NCI-H128 (cell line): ENCODE measurements at regions not wholly inside any gene's neighbourhood (a gene's known extent, or its start where the extent isn't known, plus 50 kb on each side); places are given as distances from the start of the nearest gene placed in this dataset.
"Not testable (repeated sequence)": the region's sequence is repeated elsewhere in the genome, so short reads cannot be mapped to it uniquely, and the experiment has no call there.

ENCODE experiments used
- DNase-seq: peaks from one replicate; lab custom pipeline; 2025; ENCODE audit not compliant: unreplicated experiment; lab: John Stamatoyannopoulos, UW

DNA sequence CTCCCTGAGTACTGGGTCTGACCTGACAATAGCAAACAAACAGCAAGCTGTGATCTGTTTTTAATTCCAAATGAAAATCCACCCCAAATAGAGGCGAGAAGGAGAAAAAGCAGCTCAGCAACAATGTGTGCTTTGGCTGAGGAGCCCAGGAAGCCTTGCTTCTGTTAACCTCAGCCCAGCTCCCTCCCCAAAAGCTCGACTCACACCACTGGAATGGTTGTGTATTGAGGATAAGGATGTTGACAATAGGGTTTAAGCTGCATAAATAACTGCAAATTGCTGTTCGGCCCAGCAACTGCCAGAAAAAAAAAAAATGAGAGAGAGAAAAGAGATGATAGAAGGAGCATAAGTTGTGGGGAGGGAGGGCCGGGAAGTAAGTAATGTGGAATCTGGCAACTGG lies 104.0 kb upstream of the TBC1D5 start:
- DNase-seq = no peak

DNA sequence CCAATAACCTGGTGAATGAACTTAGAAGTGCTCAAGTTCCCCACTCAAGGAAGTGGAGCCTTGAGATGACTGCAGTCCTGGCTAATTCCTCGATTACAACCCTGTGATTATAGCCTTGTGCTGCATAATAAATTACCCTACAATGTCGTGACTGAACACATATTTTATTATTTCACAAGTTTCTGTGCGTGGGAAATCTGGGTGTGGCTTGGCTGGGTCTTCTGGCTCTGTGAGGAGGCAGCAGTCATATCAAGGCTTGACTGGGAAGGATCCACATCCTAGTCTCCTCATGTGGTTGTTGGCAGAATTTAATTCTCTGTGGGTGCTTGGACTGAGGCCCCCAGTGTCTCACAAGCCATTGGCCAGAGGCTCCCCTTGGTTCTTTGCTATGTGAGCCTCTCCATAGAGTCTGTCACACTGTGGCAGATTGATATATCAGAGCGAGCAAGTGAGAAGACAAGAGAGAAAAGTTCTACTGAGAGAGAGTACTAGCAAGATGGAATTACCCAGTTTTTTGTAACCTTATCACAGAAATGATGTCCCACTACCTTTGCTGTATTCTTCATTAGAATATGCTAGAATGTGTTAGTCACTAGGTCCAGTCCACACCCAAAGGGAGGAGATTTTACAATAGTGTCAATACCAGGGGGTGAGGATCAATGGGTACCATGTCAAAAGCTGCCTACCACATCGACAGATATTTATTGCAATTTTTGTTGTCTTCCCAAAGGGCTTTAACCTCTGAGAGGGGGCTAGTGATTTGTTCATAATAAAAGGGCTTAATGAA lies 102.8 kb upstream of the TBC1D5 start:
- no peak for DNase-seq

GRCh38 chr3:17844236-17844635 lies 101.8 kb upstream of the TBC1D5 start:
- DNase-seq = no peak

DNA sequence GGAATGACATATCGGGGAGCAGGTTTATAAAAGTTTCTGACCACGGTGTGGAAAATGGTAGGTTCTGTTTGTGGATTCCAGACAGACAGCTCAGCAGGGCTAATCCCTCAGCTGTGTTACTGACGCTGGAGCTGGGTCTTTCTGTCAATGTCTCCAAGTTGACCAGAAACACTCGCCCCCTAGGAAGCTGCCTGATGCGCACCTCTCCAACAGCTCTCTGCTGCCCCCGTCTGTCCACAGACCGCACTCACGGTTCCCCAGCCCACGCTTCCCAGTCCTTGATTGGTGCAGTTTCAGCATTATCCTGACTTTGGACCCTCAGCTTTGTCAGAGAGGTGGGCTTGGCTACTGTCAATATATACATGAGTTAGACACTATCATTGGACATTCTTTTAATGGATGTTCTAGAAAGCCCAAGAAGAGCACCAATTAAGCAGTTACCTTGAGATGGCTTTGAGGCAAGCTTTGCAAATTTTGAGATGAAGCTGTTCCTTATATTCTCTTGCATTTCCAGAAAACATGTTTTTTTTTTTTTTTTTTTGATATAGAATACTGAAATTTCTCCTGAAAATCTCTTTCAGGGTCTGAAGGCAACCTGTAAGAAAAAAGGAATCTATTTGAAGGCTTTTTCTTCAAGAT lies 98.9 kb upstream of the TBC1D5 start:
- DNase-seq = no peak

- no peak for DNase-seq
These were observed 98.2 kb upstream of the TBC1D5 start for GRCh38 chr3:17840651-17841050.

GRCh38 chr3:17840126-17840525 lies 97.7 kb upstream of the TBC1D5 start:
- no peak for DNase-seq

DNA sequence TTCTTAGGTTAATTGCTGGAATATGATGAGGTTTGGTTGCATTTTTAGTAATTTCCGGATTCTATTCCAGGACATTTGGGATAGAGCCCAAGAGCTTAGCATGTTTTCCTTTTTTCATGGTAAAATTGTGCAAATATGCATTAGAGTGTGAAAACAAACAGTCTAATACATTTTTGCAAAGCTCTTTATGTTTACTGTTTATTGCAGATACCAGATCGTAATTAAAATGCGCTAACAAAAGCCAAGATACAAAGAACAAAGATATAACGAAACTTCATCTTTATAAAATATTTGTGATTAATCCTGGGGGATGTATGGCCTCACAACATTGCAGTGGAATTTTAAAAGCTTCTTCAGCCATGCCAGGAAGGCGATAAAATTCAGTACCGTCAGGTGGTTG lies 94.5 kb upstream of the TBC1D5 start:
- DNase-seq = no peak

DNA sequence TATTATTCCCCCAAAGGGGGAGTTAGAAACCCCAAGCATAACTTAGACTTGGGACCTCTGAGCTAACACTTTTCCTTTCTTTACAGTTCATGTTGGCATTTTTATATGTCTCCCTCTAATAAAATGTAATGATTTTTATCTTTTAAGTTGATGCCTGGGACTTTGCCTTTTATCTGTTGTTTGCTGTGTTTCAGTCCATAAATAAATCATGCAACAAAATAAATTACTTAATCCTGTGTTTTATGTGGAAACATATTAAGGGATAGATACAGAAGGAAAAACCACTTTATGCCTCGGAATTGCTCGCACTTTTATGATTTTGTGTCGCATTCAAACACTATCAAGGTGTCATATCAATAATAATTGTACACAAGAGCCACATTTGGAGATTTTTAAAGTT lies 93.7 kb upstream of the TBC1D5 start:
- DNase-seq = no peak

DNA sequence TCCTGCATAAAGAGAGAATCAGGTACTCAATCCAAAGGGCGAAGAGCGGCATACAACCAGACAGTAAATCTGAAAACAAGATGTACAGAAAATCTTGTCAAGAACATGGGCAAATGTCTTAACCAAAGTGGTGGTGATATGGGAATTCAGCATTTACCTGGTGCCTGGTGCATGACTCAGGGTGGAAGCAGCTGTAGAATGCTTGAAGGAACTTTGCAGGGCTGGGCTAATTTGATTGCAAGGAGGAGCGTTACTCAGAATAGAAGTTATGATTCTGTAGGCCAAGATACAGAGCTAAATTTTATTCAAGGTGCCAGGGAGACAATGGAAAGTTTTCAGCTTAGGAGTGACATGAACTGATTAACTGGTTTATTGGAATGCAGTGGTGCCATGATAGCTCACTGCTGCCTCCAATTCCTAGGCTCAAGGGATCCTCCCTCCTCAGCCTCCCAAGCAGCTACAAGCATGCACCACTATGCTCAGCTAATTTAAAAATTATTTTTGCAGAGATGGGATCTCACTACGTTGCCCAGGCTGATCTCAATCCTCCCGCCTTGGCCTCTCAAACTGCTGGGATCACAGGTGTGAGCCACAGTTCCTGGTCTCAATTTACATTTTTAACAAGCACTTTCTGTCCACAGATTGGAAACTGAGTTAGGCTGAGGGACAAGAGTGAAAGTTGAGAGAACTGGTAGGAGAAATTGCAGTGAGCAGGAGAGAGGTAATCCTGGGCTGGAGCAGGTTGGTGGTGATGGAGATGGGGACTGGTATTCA lies 91.5 kb upstream of the TBC1D5 start:
- DNase-seq = no peak

DNA sequence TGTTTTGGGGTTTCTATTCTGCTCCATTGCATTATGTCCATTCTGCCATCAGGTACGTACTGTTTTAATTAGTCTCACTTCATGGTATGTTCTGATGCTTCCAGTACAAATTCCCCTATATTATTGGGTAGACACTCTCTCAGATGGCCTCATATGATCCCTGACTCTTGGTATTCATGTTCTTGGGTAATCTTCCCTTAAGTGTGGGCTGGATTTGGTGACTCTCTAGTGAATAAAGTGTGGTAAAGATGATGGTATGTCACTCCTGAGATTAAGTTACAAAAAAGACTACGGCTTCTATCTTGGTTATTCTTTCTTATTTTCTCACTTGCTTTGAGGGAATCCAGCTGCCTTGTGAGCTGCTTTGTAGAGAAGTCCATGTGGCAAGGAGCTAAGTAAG lies 89.6 kb upstream of the TBC1D5 start:
- no peak for DNase-seq

DNA sequence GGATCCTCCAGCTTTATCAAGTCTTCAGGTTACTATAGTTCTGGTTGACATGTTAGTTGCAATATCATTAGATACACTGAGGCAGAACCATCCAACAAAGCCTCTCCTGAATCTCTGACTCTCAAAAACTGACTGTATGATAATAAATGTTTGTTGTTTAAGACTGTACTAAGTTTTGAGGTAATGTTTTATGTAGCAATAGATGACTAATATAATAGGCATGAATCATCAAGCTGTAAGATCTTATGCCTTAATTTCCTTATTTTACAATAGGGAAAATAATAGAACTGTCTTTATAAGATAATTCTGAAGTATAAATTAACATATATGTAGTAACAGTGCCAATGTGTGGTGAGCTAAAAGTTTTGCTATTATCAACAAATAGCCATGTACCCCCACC lies 88.9 kb upstream of the TBC1D5 start:
- DNase-seq = no peak

GRCh38 chr3:17830788-17831187 lies 88.4 kb upstream of the TBC1D5 start:
- no peak for DNase-seq

DNA sequence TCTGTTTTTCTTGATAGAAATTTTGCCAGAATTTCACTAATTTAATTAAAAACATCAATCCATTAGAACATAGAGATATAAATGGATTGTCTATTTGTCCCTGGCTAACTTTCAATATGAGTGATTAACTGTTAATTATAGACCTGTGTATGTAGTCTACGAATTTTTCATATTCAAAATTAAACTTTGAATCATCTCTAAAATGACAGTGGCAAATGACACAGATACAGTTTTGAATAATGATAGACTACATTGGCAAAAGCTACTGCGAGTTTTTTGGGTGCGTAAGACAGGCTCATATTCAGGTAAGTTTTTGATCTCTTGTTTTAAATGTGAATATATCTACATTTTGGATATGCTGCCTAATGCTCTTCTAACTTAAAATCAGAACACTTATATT lies 86.0 kb upstream of the TBC1D5 start:
- no peak for DNase-seq

DNA sequence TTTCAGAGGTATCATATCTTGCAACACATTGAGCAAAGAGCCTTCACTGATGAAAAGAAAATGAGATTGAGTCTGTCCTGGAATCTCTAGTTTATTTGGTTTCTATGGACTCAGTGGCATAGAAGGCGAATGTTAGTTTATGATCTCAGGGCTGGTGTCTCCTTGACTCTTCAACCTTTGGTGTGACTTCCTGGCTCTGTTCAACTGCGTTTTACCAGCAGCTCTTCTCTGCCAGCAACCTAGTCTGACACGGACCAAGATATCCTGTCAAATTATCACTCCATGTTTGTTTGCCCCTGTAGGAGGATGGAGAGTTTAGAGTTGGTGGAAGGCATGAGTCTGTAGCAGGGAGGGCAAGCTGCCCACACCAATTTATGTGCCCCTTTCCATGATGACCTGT lies 82.9 kb upstream of the TBC1D5 start:
- DNase-seq = no peak

DNA sequence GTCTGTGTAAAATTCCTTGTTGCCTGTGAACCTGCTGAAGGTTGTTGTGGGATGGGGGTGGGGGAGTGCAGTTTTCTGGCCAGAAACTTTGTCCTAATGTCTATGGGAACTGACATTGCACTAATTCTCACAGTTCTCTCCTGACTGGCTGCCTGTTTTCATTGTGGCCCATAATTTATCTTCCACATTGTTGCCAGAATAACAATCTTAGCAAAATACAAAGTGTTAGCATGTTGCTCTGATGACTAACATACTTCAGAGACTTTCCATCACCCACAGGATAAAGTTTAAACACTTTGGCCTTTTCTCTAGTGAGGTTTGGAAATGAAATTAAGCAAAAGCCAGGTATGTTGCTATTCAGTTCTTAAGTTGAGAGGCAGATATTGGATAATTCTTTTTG lies 81.4 kb upstream of the TBC1D5 start:
- no peak for DNase-seq

DNA sequence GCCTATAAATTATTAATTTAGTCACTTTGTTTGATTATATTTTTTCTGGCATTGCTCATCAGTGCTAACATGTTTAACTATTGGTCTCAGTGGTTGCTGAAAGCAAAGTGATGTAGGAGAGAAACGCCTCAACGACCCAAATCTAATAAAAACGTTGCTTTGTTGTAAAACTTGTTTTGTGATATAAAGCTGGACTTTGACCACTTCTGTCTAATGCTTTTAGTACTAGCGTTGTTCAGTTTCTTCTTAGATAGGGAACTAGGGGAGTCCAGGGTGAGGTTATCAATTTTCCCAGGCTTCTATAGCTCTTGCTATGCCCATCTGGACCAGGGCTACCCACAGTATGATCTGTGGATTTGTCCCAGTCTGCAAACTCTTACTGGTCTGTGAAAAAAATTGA lies 80.6 kb upstream of the TBC1D5 start:
- DNase-seq = no peak

DNA sequence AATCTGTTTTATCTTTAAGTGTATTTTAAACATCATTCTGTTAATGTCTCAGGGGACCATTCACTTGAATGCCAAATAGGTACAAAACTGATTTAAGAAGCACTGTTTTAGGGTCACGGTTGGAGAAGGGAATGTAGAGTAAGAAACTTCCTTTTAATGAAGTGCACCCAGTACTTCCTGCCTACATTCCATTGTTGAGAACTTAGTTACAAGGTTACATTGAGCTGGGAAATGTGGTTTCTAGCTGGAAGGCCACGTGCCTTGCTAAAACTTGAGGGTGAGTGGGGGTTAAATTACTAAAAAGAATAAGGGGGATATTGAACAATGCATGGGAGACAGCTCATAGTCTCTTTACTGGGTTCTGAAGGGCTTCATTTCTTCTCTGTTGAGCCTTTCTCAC lies 78.3 kb upstream of the TBC1D5 start:
- no peak for DNase-seq

- DNase-seq = no peak
These were observed 77.8 kb upstream of the TBC1D5 start for GRCh38 chr3:17820275-17820674.

GRCh38 chr3:17817973-17818372 lies 75.5 kb upstream of the TBC1D5 start:
- not testable (repeated sequence) for DNase-seq

DNA sequence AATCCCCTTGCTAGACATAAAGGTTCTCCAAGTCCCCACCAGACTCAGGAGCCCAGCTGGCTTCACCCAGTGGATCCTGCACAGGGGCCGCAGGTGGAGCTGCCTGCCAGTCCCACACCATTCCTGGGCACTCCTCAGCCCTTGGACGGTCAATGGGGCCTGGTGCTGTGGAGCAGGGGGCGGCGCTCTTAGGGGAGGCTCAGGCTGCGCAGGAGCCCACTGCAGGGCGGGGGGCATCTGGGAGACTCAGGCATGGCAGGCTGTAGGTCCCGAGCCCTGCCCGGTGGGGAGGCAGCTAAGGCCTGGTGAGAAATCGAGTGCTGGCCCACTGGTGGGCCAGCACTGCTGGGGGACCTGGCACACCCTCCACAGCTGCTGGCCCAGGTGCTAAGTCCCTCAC lies 75.1 kb upstream of the TBC1D5 start:
- no peak for DNase-seq

- not testable (repeated sequence) for DNase-seq
These were observed 74.4 kb upstream of the TBC1D5 start for GRCh38 chr3:17816839-17817238.

DNA sequence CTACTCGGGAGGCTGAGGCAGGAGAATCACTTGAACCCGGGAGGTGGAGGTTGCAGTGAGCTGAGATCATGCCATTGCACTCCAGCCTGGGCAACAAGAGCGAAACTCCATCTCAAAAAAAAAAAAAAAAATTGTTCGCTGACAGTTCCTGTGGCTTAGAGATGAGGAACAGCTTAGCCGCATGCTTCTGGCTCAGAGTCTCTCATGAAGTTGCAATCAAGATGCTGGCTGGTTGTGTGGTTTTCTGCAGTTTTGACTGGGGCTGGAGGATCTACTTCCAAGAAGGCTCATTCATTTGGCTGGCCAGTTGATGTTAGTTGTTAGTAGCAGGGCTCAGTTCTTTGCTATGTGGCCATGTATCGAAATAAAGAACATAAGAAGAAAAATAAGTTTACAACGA lies 69.9 kb upstream of the TBC1D5 start:
- DNase-seq = not testable (repeated sequence)
